ENCODE measurements at regions not wholly inside any gene's neighbourhood (a gene's known extent, or its start where the extent isn't known, plus 50 kb on each side); places are given as distances from the start of the nearest gene placed in this dataset.

DNA sequence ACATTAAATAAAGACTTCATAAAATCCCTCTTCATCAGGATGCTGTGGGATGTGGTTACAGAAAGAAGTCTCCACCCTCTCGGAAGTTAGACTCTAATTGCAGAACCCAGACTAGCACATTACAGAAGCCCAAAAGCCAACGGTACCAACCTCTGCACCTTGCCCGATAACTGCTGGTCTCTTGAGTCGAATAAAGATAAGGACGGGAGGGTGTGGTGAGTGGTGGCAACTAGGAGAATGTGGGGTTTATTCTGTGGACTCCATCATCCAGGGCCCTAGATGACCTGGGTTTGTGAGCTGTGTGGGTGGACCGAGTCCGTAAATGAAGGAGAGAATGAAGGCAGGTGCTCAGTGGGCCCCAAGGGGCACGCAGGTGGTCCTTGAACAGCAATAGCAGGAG lies 462.8 kb upstream of the ID2 start:
- H3K4me3 ChIP-seq (ENCODE audit: low read depth, low read length) = no peak overlapping the region
- DNase-seq (ENCODE audit: low read depth) = no peak
- TF ChIP-seq POLR2A (IDR thresholded peaks at IDR 0.05; ENCODE audit: extremely low read depth, insufficient read length) (no peak), MAX (IDR thresholded peaks at IDR 0.05; ENCODE audit: low read depth, low read length) (no peak), MYC (IDR thresholded peaks at IDR 0.05; ENCODE audit: low read depth, low read length) (no peak), CTCF (IDR thresholded peaks at IDR 0.05; ENCODE audit: low read depth, low read length) (no peak)

GRCh38 chr2:8219631-8220355 lies 462.1 kb upstream of the ID2 start:
- no peak for DNase-seq (ENCODE audit: low read depth)
- TF ChIP-seq MYC (IDR thresholded peaks at IDR 0.05; ENCODE audit: low read depth, low read length) = no peak
- no peak for TF ChIP-seq CTCF (IDR thresholded peaks at IDR 0.05; ENCODE audit: low read depth, low read length)
- TF ChIP-seq MAX (IDR thresholded peaks at IDR 0.05; ENCODE audit: low read depth, low read length) = no peak
- TF ChIP-seq POLR2A (IDR thresholded peaks at IDR 0.05; ENCODE audit: extremely low read depth, insufficient read length) = no peak
- no peak overlapping the region for H3K4me3 ChIP-seq (ENCODE audit: low read depth, low read length)

- no peak for TF ChIP-seq CTCF (IDR thresholded peaks at IDR 0.05; ENCODE audit: low read depth, low read length)
- no peak for TF ChIP-seq POLR2A (IDR thresholded peaks at IDR 0.05; ENCODE audit: extremely low read depth, insufficient read length)
- TF ChIP-seq MAX (IDR thresholded peaks at IDR 0.05; ENCODE audit: low read depth, low read length) = no peak
- TF ChIP-seq MYC (IDR thresholded peaks at IDR 0.05; ENCODE audit: low read depth, low read length) = no peak
- H3K4me3 ChIP-seq (ENCODE audit: low read depth, low read length) = no peak overlapping the region
- no peak for DNase-seq (ENCODE audit: low read depth)
These were observed 458.7 kb upstream of the ID2 start for GRCh38 chr2:8222979-8223694.

DNA sequence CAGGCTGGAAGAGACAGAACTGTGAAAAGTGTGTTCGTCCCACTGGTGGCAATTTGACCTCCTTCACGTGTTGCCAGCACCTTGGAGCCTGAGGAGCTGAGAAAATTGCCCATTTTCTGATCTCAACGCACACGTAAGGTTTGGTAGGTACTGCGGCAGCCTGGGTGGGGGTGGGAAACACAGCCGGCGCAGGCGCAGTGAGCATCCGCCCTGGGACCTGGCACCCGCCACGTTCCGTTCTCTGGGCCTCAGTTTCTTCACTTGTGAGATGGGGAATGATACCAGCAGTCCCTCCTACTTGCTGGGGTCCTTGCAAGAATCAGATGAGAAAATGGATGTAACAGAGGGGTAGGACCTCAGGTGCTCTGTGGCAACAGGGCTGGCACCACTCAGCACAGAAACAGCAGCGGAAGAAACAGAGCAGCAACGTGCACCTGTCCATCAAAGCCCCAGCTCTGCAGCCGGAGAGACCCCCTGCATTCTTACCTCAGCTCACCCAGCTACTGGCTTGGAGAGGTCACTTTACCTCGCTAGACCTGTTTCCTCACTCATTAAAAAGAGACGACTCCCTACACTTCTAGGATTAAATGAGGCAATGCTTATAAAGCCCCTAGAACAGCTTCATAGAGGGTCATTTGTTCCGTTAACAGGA lies 458.0 kb upstream of the ID2 start:
- H3K4me3 ChIP-seq (ENCODE audit: low read depth, low read length) = no peak overlapping the region
- no peak for DNase-seq (ENCODE audit: low read depth)
- no peak for TF ChIP-seq POLR2A (IDR thresholded peaks at IDR 0.05; ENCODE audit: extremely low read depth, insufficient read length)
- no peak for TF ChIP-seq MYC (IDR thresholded peaks at IDR 0.05; ENCODE audit: low read depth, low read length)
- TF ChIP-seq MAX (IDR thresholded peaks at IDR 0.05; ENCODE audit: low read depth, low read length) = no peak
- TF ChIP-seq CTCF (IDR thresholded peaks at IDR 0.05; ENCODE audit: low read depth, low read length) = no peak

- TF ChIP-seq POLR2A (IDR thresholded peaks at IDR 0.05; ENCODE audit: extremely low read depth, insufficient read length) (no peak), CTCF (IDR thresholded peaks at IDR 0.05; ENCODE audit: low read depth, low read length) (no peak), MAX (IDR thresholded peaks at IDR 0.05; ENCODE audit: low read depth, low read length) (no peak), MYC (IDR thresholded peaks at IDR 0.05; ENCODE audit: low read depth, low read length) (no peak)
- DNase-seq (ENCODE audit: low read depth) = no peak
These were observed 457.3 kb upstream of the ID2 start for GRCh38 chr2:8224347-8225190.

More at GRCh38 chr2:8224347-8225190, 457.3 kb upstream of the ID2 start:
- H3K4me3 ChIP-seq (ENCODE audit: low read depth, low read length) = no peak overlapping the region

Measured in NB4 (cell line).